H9 (cell line): ENCODE measurements at regions not wholly inside any gene's neighbourhood (a gene's known extent, or its start where the extent isn't known, plus 50 kb on each side); places are given as distances from the start of the nearest gene placed in this dataset.

Experiments
- DNase-seq: peaks from one replicate; pipeline ENCODE4 v3.0.0-alpha.2; 2017
- H2AFZ ChIP-seq: one replicate; pipeline ENCODE4 v1.6.1; 2013; ENCODE audit warnings: mild to moderate bottlenecking, low read length, control low read depth, moderate library complexity
- H2AK5ac ChIP-seq: 2 replicates; pipeline ENCODE4 v1.6.1; 2013; ENCODE audit warnings: low read length, control low read depth, mixed read lengths; ENCODE audit not compliant: insufficient read length
- H2BK120ac ChIP-seq: one replicate; pipeline ENCODE4 v1.6.1; 2013; ENCODE audit warnings: low read depth, mild to moderate bottlenecking, low read length, control low read depth, inconsistent platforms; ENCODE audit not compliant: poor library complexity, severe bottlenecking
- H2BK12ac ChIP-seq: 2 replicates; pipeline ENCODE4 v1.6.1; 2013; ENCODE audit warnings: low read length, control low read depth, mixed read lengths, low read depth; ENCODE audit not compliant: insufficient read length
- H2BK15ac ChIP-seq: 2 replicates; pipeline ENCODE4 v1.6.1; 2013; ENCODE audit warnings: low read depth, low read length, control low read depth
- H2BK20ac ChIP-seq: one replicate; pipeline ENCODE4 v1.6.1; 2013; ENCODE audit warnings: low read depth, mild to moderate bottlenecking, low read length, control low read depth, inconsistent platforms; ENCODE audit not compliant: poor library complexity, severe bottlenecking
- H2BK5ac ChIP-seq: 2 replicates; pipeline ENCODE4 v1.6.1; 2013; ENCODE audit warnings: low read length, control low read depth, mixed read lengths; ENCODE audit not compliant: insufficient read length
- H3K14ac ChIP-seq: 2 replicates; pipeline ENCODE4 v1.6.1; 2013; ENCODE audit warnings: low read length, control low read depth; ENCODE audit not compliant: insufficient read depth
- H3K18ac ChIP-seq: 2 replicates; pipeline ENCODE4 v1.6.1; 2013; ENCODE audit warnings: low read depth, mild to moderate bottlenecking, mixed read lengths, low read length, control low read depth; ENCODE audit not compliant: insufficient read length
- H3K23ac ChIP-seq: 2 replicates; pipeline ENCODE4 v1.6.1; 2013; ENCODE audit warnings: low read length, control low read depth, mixed read lengths, low read depth; ENCODE audit not compliant: insufficient read length
- H3K23me2 ChIP-seq: 2 replicates; pipeline ENCODE4 v1.6.1; 2013; ENCODE audit warnings: low read depth, mild to moderate bottlenecking, mixed read lengths, low read length, control low read depth; ENCODE audit not compliant: insufficient read length, poor library complexity, severe bottlenecking
- H3K27ac ChIP-seq: 2 replicates; pipeline ENCODE4 v1.5.1; 2013; ENCODE audit warnings: low read length, control low read depth, mixed read lengths, low read depth; ENCODE audit not compliant: insufficient read length
- H3K27me3 ChIP-seq: 2 replicates; pipeline ENCODE4 v1.6.1; 2013; ENCODE audit warnings: low read length, control low read depth, inconsistent platforms; ENCODE audit not compliant: insufficient read depth
- H3K4ac ChIP-seq: 2 replicates; pipeline ENCODE4 v1.6.1; 2013; ENCODE audit warnings: low read depth, mild to moderate bottlenecking, control low read depth, inconsistent platforms, low read length, moderate library complexity
- H3K4me1 ChIP-seq: 2 replicates; pipeline ENCODE4 v1.6.1; 2013; ENCODE audit warnings: low read length, control low read depth, inconsistent platforms; ENCODE audit not compliant: insufficient read depth
- H3K4me2 ChIP-seq: 2 replicates; pipeline ENCODE4 v1.6.1; 2013; ENCODE audit warnings: low read length, control low read depth, mixed read lengths; ENCODE audit not compliant: insufficient read length, insufficient read depth
- H3K56ac ChIP-seq: 2 replicates; pipeline ENCODE4 v1.6.1; 2013; ENCODE audit warnings: low read depth, mild to moderate bottlenecking, mixed read lengths, low read length, control low read depth; ENCODE audit not compliant: insufficient read length
- H3K79me1 ChIP-seq: 2 replicates; pipeline ENCODE4 v1.6.1; 2013; ENCODE audit warnings: low read depth, mild to moderate bottlenecking, moderate library complexity, low read length, control low read depth, inconsistent platforms; ENCODE audit not compliant: insufficient read depth, poor library complexity, severe bottlenecking
- H3K79me2 ChIP-seq: 2 replicates; pipeline ENCODE4 v1.6.1; 2013; ENCODE audit warnings: low read length, control low read depth, inconsistent platforms; ENCODE audit not compliant: insufficient read depth
- H3K9ac ChIP-seq: 2 replicates; pipeline ENCODE4 v1.6.1; 2013; ENCODE audit warnings: low read length, control low read depth, mixed read lengths; ENCODE audit not compliant: insufficient read length; ENCODE audit errors: extremely low read depth
- H3K9me3 ChIP-seq: one replicate; pipeline ENCODE4 v1.6.1; 2013; ENCODE audit warnings: low read depth, low read length, inconsistent platforms; ENCODE audit not compliant: control insufficient read depth
- H3T11ph ChIP-seq: one replicate; pipeline ENCODE4 v1.6.1; 2013; ENCODE audit warnings: mild to moderate bottlenecking, low read length, control low read depth, inconsistent platforms
- H4K20me1 ChIP-seq: one replicate; pipeline ENCODE4 v1.6.1; 2013; ENCODE audit not compliant: control insufficient read depth, insufficient read length, insufficient read depth
- H4K5ac ChIP-seq: 2 replicates; pipeline ENCODE4 v1.6.1; 2013; ENCODE audit warnings: low read depth, mild to moderate bottlenecking, mixed read lengths, low read length, control low read depth; ENCODE audit not compliant: insufficient read length
- H4K8ac ChIP-seq: replicated peaks from 2 replicates; pipeline ENCODE4 v1.6.1; 2013; ENCODE audit warnings: low read length, control low read depth, mixed read lengths, low read depth; ENCODE audit not compliant: insufficient read length
- H4K91ac ChIP-seq: 2 replicates; pipeline ENCODE4 v1.6.1; 2013; ENCODE audit warnings: low read depth, mild to moderate bottlenecking, moderate library complexity, mixed read lengths, low read length, control low read depth; ENCODE audit not compliant: insufficient read length
- H3K27ac Mint-ChIP-seq, 3 experiments: 2 replicates in 2 of 3; 3 replicates in 1 of 3; pipeline ENCODE4 v1.8.0; 2020 to 2021; ENCODE audit warnings: mixed read lengths in 3 of 3, mild to moderate bottlenecking in 1 of 3, moderate library complexity in 1 of 3
- H3K27me3 Mint-ChIP-seq: 2 replicates; pipeline ENCODE4 v1.8.0; 2021; ENCODE audit warnings: low read depth, mild to moderate bottlenecking, moderate library complexity, mixed read lengths
- H3K36me3 Mint-ChIP-seq, 3 experiments: 2 replicates in 2 of 3; 3 replicates in 1 of 3; pipeline ENCODE4 v1.8.0; 2020 to 2021; ENCODE audit warnings: low read depth in 3 of 3, mixed read lengths in 3 of 3; ENCODE audit not compliant: insufficient read depth in 1 of 3
- H3K4me1 Mint-ChIP-seq, 2 experiments: 2 replicates each; pipeline ENCODE4 v1.8.0; 2020; ENCODE audit warnings: mixed read lengths in 2 of 2
- H3K4me3 Mint-ChIP-seq, 2 experiments: 2 replicates in 1 of 2; 3 replicates in 1 of 2; pipeline ENCODE4 v1.8.0; 2020 to 2021; ENCODE audit warnings: mild to moderate bottlenecking in 2 of 2, mixed read lengths in 2 of 2, moderate library complexity in 1 of 2
- H3K9me3 Mint-ChIP-seq, 2 experiments: 2 replicates in 1 of 2; 3 replicates in 1 of 2; pipeline ENCODE4 v1.8.0; 2020; ENCODE audit warnings: mild to moderate bottlenecking in 2 of 2, mixed read lengths in 2 of 2, moderate library complexity in 1 of 2
- WGBS: extraction: QIAGEN DNeasy Blood & Tissue Kit; methylation state at CpG from one replicate; pipeline ENCODE4 v1.1.7; 2013; ENCODE audit warnings: missing lambda C conversion rate, low lambda C conversion rate, mixed read lengths; ENCODE audit not compliant: insufficient read length; ENCODE audit errors: extremely low coverage; 5-methylcytosine and 5-hydroxymethylcytosine counted together
- TF ChIP-seq, protein P1 (sequence below): fragments of 200-600 bp; sonication (generic); conservative IDR thresholded peaks from 3 replicates; pipeline ENCODE4 v1.8.0; 2021; ENCODE audit warnings: antibody characterized with exemption, mild to moderate bottlenecking

DNA sequence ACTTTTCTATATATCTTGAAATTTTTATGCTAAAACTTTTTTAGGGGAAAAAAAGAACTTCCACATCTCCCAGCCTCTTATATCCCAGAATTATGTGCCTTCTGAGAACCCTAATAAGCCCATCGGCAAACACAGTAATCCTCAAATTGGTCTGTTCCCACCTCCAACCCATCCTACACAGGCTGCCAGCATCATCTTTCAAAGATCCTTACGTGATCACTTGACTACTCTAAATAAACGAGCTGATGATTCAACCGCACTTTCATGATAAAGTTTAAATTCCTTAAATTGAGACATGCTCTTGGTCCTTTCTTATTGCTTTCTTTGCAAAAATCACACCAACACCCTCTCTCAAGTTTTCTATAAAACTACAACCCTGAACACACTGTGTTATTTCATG, 52.5 kb downstream of the MPP7 start:
- no peaks in the 10 kb centered on the region for H3K4me1 Mint-ChIP-seq
- Histone ChIP-seq H4K8ac (no peak overlapping the region), H3T11ph (no peak overlapping the region), H3K9me3 (no peaks in the 10 kb centered on the region), H2BK120ac (no peak overlapping the region), H3K27ac (no peak overlapping the region), H3K4me1 (no peaks in the 10 kb centered on the region), H3K14ac (no peak overlapping the region), H4K20me1 (no peaks in the 10 kb centered on the region), H4K5ac (no peak overlapping the region), H2BK12ac (no peak overlapping the region), H3K27me3 (no peaks in the 10 kb centered on the region), H4K91ac (no peak overlapping the region), H3K4ac (no peak overlapping the region), H3K56ac (no peak overlapping the region), H2AFZ (no peak overlapping the region), H2AK5ac (no peak overlapping the region), H2BK15ac (no peak overlapping the region), H3K79me1 (no peaks in the 10 kb centered on the region), H3K23ac (no peak overlapping the region), H3K23me2 (no peaks in the 10 kb centered on the region), H3K4me2 (no peak overlapping the region), H2BK5ac (no peak overlapping the region), H3K79me2 (no peaks in the 10 kb centered on the region), H2BK20ac (no peak overlapping the region), H3K9ac (no peak overlapping the region), H3K18ac (no peak overlapping the region)
- no peak for DNase-seq
- TF ChIP-seq, protein P1, sequence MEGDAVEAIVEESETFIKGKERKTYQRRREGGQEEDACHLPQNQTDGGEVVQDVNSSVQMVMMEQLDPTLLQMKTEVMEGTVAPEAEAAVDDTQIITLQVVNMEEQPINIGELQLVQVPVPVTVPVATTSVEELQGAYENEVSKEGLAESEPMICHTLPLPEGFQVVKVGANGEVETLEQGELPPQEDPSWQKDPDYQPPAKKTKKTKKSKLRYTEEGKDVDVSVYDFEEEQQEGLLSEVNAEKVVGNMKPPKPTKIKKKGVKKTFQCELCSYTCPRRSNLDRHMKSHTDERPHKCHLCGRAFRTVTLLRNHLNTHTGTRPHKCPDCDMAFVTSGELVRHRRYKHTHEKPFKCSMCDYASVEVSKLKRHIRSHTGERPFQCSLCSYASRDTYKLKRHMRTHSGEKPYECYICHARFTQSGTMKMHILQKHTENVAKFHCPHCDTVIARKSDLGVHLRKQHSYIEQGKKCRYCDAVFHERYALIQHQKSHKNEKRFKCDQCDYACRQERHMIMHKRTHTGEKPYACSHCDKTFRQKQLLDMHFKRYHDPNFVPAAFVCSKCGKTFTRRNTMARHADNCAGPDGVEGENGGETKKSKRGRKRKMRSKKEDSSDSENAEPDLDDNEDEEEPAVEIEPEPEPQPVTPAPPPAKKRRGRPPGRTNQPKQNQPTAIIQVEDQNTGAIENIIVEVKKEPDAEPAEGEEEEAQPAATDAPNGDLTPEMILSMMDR = no peak
- no CpG with 5 or more reads among the region's 4 CpGs for WGBS
- no peaks in the 10 kb centered on the region for H3K27me3 Mint-ChIP-seq
- no peak overlapping the region for H3K4me3 Mint-ChIP-seq
- no peaks in the 10 kb centered on the region for H3K36me3 Mint-ChIP-seq
- no peaks in the 10 kb centered on the region for H3K9me3 Mint-ChIP-seq
- H3K27ac Mint-ChIP-seq = no peak overlapping the region
